ENCODE measurements at regions not wholly inside any gene's neighbourhood (a gene's known extent, or its start where the extent isn't known, plus 50 kb on each side); places are given as distances from the start of the nearest gene placed in this dataset.
"Not testable (repeated sequence)": the region's sequence is repeated elsewhere in the genome, so short reads cannot be mapped to it uniquely, and the experiment has no call there.

DNA sequence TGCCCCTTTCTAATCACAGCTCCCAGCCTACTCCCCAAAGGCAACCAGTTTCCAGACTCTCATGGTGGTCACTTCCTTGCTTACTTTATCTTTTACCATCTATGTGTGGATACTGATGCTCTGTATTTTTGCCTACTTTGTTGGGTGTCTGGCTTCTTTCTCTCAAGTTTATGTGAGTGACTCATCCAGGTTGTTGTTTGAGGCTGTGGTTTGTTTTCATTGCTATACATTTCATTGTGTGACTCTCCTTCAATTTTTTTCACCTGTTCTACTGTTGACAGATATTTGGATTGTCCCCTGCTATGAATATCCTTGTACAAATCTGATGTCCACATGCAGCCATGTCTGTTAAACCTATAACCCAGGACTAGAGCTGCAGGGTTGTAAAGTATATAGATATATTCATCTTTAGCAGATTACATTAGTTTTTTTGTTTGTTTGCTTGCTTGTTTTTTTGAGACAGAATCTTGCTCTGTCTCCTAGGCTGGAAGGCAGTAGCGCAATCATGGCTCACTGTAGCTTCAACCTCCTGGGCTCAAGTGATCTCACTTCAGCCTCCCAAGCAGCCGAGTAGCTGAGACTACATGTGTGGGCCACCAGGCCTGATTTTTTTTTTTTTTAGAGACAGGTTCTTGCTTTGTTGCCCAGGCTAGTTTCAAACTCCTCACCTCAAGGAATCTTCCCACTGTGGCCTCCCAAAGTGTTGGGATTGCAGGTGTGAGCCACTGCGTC lies 72.9 kb upstream of the EEF1E1 start:
- DNase-seq, result no peak

GRCh38 chr6:8174571-8174970 lies 72.2 kb upstream of the EEF1E1 start:
- no peak for DNase-seq

DNA sequence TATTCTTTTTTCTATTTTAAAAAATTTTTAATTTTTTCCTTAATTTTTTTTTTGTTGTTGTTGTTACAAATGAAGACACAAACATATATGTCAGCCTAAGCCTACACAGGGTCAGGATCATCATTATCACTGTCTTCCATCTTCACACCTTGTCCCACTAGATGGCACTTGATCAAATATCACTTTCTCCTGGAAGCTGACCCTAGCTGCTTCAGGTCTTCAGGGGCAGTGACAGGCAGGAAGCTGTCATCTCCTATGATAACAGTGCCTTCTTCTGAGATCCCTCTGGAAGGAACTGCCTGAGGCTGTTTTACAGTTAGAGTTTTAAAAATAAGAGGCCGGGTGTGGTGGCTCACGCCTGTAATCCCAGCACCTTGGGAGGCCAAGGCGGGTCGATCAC lies 70.2 kb upstream of the EEF1E1 start:
- no peak for DNase-seq

GRCh38 chr6:8170754-8171153 lies 68.4 kb upstream of the EEF1E1 start:
- DNase-seq, result no peak

GRCh38 chr6:8170245-8170644 lies 67.9 kb upstream of the EEF1E1 start:
- no peak for DNase-seq

GRCh38 chr6:8166156-8166555 lies 63.8 kb upstream of the EEF1E1 start:
- DNase-seq, result no peak

DNA sequence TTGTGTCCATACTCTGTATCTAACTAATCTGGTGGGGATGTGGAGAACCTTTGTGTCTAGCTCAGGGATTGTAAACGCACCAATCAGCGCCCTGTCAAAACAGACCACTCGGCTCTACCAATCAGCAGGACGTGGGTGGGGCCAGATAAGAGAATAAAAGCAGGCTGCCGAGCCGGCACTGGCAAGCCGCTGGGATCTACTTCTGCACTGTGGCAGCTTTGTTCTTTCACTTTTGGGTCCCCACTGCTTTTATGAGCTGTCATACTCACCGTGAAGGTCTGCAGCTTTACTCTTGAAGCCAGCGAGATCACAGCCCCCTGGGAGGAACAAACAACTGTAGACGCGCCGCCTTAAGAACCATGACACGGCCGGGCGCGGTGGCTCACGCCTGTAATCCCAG lies 62.7 kb upstream of the EEF1E1 start:
- DNase-seq, result not testable (repeated sequence)

DNA sequence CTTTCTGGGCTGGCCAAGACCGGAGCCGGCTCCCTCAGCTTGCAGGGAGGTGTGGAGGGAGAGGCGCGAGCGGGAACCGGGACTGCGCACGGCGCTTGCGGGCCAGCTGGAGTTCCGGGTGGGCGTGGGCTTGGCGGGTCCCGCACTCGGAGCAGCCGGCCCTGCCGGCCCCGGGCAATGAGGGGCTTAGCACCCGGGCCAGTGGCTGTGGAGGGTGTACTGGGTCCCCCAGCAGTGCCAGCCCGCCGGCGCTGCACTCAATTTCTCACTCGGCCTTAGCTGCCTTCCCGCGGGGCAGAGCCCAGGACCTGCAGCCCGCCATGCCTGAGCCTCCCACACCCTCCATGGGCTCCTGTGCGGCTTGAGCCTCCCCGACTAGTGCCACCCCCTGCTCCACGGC lies 61.9 kb upstream of the EEF1E1 start:
- not testable (repeated sequence) for DNase-seq

- DNase-seq, result no peak
These were observed 57.6 kb upstream of the EEF1E1 start for GRCh38 chr6:8159966-8160365.

DNA sequence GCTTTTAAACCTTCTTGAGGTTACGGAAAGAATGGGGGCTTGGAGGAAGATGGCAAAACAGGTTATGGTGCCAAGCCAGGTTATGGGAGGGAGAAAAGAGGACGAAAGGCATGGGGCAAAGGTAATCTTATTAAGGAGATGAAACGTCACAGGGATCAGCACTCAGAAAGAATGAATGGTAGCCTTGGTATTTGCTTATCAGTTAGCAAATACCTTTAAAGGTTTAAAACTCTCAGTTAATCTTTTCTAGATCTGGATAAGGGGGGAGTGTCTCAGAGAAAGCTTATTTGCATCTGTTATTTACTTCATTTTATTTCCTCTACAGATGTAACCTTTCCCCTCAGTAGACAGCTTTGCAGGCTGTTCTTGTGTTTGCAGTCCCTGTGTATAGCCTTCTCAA lies 55.5 kb upstream of the EEF1E1 start:
- DNase-seq, result no peak

DNA sequence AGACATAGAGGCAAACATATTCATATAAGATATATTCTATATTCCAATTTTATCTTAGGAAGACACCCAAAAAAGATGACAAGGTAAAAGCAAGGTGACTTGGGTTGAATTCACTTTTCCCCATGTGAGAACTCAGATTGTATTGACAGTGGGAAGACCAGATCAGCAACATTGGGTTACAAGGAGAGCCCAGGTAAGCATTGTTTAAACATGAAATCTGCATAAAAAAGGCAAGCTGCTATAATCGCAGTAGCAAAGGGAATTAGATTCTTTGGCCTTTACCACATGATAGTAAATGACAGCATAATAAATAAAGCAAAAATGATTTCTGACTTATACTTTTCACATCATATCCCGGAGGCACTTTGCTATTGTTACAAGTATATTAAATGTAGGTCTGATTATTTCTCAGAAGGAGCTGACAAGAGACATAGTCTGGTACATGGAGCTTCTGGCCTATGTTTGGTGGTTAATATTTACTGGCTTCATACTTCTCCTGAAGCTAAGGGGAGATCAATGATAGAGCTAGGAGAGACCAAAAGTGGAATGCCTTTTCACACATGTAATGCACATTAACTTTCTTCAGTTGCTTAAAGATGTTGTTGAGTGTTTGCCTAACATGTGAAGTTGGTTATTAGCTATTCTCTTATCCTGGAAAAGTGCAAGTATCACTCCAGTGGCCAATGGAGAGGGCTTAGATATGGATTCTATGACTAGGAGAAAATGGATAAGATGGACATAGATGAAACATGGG lies 53.1 kb upstream of the EEF1E1 start:
- DNase-seq, result no peak
